ENCODE measurements at regions not wholly inside any gene's neighbourhood (a gene's known extent, or its start where the extent isn't known, plus 50 kb on each side); places are given as distances from the start of the nearest gene placed in this dataset.

- Histone ChIP-seq H3K27ac (ENCODE audit: insufficient read depth, low read depth, low read length) (no peak overlapping the region), H3K79me2 (ENCODE audit: control insufficient read depth, insufficient read depth, low read length) (no peaks in the 10 kb centered on the region), H3K36me3 (ENCODE audit: control insufficient read depth in 2 of 2, extremely low read depth in 1 of 2, insufficient read depth in 2 of 2, low read length in 2 of 2) (no peaks in the 10 kb centered on the region), H3K9me3 (replicated peaks; ENCODE audit: control insufficient read depth, insufficient read depth, low read length) (no peaks in the 10 kb centered on the region), H2AFZ (ENCODE audit: low read depth, low read length) (no peak overlapping the region), H3K4me3 (replicated peaks in 1 of 3; ENCODE audit: insufficient read depth in 1 of 3, low read depth in 1 of 3, low read length in 3 of 3) (no peak overlapping the region), H3K27me3 (ENCODE audit: control insufficient read depth in 2 of 2, insufficient read depth in 2 of 2, low read length in 2 of 2) (peaks cover 2 to 3% of the 10 kb centered on the region in 2 experiments), H4K20me1 (replicated peaks; ENCODE audit: control insufficient read depth, extremely low read depth, insufficient read depth, low read length) (no peaks in the 10 kb centered on the region), H3K4me2 (ENCODE audit: insufficient read depth, low read length) (no peak overlapping the region), H3K9ac (replicated peaks; ENCODE audit: extremely low read depth, insufficient read depth, low read length) (no peak overlapping the region), H3K4me1 (ENCODE audit: control insufficient read depth, extremely low read depth, insufficient read depth, low read length) (no peaks in the 10 kb centered on the region), H3K9me1 (replicated peaks; ENCODE audit: control insufficient read depth, extremely low read depth, insufficient read depth, low read length) (no peaks in the 10 kb centered on the region)
- intact Hi-C loops (cut with micrococcal nuclease) (no loop called here), dilution Hi-C loops (cut with MboI; ENCODE audit: extremely low pct_ligation_motif_present, low sequenced_read_pairs) (no loop called here)
- BruUV-seq (replicated peaks): no TSS peak
- DNase-seq (ENCODE audit: low read depth, low spot score) (no peak), FAIRE-seq (no peak)
- CTCF ChIA-PET: interaction anchor here (1.5 to 2.1 kb wide), 2 partner anchors 14 to 88 kb away, joined by 5 to 12 read pairs; no protein-coding TSS in a partner anchor
- POLR2A ChIA-PET: no interaction called here
- TF ChIP-seq EZH2 (IDR thresholded peaks at IDR 0.05; ENCODE audit: borderline replicate concordance, low read depth, low read length, severe bottlenecking): no peak
- no peak for TF ChIP-seq POLR2AphosphoS5 (IDR thresholded peaks at IDR 0.05; ENCODE audit: insufficient read depth, low read depth, low read length)
- TF ChIP-seq MYC (IDR thresholded peaks at IDR 0.05; ENCODE audit: low read depth, low read length): no peak
- no peak for TF ChIP-seq POLR2A (IDR thresholded peaks at IDR 0.05; ENCODE audit: low read depth, low read length)
- TF ChIP-seq GATA2 (IDR thresholded peaks at IDR 0.05; ENCODE audit: insufficient read depth, insufficient read length, low read depth, low read length): no peak
- TF ChIP-seq FOS (IDR thresholded peaks at IDR 0.05; ENCODE audit: borderline replicate concordance, insufficient read depth, low read length): no peak
- TF ChIP-seq, protein P1, sequence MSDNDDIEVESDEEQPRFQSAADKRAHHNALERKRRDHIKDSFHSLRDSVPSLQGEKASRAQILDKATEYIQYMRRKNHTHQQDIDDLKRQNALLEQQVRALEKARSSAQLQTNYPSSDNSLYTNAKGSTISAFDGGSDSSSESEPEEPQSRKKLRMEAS (IDR thresholded peaks at IDR 0.05; ENCODE audit: insufficient read depth, insufficient read length): no peak
- TF ChIP-seq, protein P2, sequence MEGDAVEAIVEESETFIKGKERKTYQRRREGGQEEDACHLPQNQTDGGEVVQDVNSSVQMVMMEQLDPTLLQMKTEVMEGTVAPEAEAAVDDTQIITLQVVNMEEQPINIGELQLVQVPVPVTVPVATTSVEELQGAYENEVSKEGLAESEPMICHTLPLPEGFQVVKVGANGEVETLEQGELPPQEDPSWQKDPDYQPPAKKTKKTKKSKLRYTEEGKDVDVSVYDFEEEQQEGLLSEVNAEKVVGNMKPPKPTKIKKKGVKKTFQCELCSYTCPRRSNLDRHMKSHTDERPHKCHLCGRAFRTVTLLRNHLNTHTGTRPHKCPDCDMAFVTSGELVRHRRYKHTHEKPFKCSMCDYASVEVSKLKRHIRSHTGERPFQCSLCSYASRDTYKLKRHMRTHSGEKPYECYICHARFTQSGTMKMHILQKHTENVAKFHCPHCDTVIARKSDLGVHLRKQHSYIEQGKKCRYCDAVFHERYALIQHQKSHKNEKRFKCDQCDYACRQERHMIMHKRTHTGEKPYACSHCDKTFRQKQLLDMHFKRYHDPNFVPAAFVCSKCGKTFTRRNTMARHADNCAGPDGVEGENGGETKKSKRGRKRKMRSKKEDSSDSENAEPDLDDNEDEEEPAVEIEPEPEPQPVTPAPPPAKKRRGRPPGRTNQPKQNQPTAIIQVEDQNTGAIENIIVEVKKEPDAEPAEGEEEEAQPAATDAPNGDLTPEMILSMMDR (IDR thresholded peaks at IDR 0.05; ENCODE audit: extremely low read depth in 1 of 2, insufficient read depth in 1 of 2, low read depth in 1 of 2, low read length in 2 of 2): no peak
Measured at GRCh38 chr14:76696791-76697190, 64.5 kb upstream of the VASH1 start.
